PC-9 (cell line): ENCODE measurements at regions not wholly inside any gene's neighbourhood (a gene's known extent, or its start where the extent isn't known, plus 50 kb on each side); places are given as distances from the start of the nearest gene placed in this dataset.

Source experiments
- BruUV-seq: library from RNA; stranded (reverse); fragments of 400-500 nt; replicated peaks from 2 replicates; lab custom pipeline; 2021; lab: Mats Ljungman, UMichigan
- CTCF ChIA-PET: fragments of 300-600 bp; sonication (Branson Sonifier 250); formaldehyde crosslinking; loops from one replicate; lab custom pipeline; 2022; ENCODE audit warnings: antibody characterized with exemption; lab: Charles Lee
- POLR2A ChIA-PET: fragments of 300-600 bp; sonication (Branson Sonifier 250); formaldehyde crosslinking; loops from one replicate; lab custom pipeline; 2022; ENCODE audit warnings: antibody characterized with exemption; ENCODE audit not compliant: unreplicated experiment; lab: Charles Lee
- DNase-seq, 2 experiments: peaks; one replicate each; pipeline versions ENCODE4 v3.0.0 to v3.0.0-alpha.2; 2015 to 2022; ENCODE audit warnings: mixed read lengths in 1 of 2
- H2AFZ ChIP-seq: fragments of 200-600 bp; sonication (generic); 2 replicates; pipeline ENCODE4 v1.8.1; 2017; ENCODE audit warnings: antibody characterized with exemption
- H3F3A ChIP-seq: fragments of 200-600 bp; sonication (generic); 2 replicates; pipeline ENCODE4 v1.8.1; 2017; ENCODE audit warnings: antibody characterized with exemption, mild to moderate bottlenecking, low read depth; ENCODE audit not compliant: insufficient read depth
- H3K27ac ChIP-seq: fragments of 200-600 bp; sonication (generic); 2 replicates; pipeline ENCODE4 v1.6.1; 2016; ENCODE audit warnings: mixed run types
- H3K27me3 ChIP-seq: fragments of 200-600 bp; sonication (generic); 2 replicates; pipeline ENCODE4 v1.6.1; 2016; ENCODE audit warnings: low read depth, mixed run types; ENCODE audit not compliant: insufficient read depth
- H3K36me3 ChIP-seq: fragments of 200-600 bp; sonication (generic); 2 replicates; pipeline ENCODE4 v1.6.1; 2016; ENCODE audit warnings: low read depth, mixed run types
- H3K4me1 ChIP-seq: fragments of 200-600 bp; sonication (generic); replicated peaks from 2 replicates; pipeline ENCODE4 v1.6.1; 2016; ENCODE audit warnings: mixed run types; ENCODE audit not compliant: insufficient read depth
- H3K4me2 ChIP-seq: fragments of 200-600 bp; sonication (generic); 2 replicates; pipeline ENCODE4 v1.6.1; 2017; ENCODE audit warnings: mixed run types
- H3K4me3 ChIP-seq: fragments of 200-600 bp; sonication (generic); 2 replicates; pipeline ENCODE4 v1.6.1; 2016; ENCODE audit warnings: mixed run types
- H3K79me2 ChIP-seq: fragments of 200-600 bp; sonication (generic); 2 replicates; pipeline ENCODE4 v1.6.1; 2017; ENCODE audit warnings: low read depth, mixed run types
- H3K9me2 ChIP-seq: fragments of 200-600 bp; sonication (generic); 2 replicates; pipeline ENCODE4 v1.8.1; 2017; ENCODE audit warnings: mild to moderate bottlenecking; ENCODE audit not compliant: insufficient read depth
- H3K9me3 ChIP-seq: fragments of 200-600 bp; sonication (generic); 2 replicates; pipeline ENCODE4 v1.8.1; 2016; ENCODE audit warnings: low read depth; ENCODE audit not compliant: insufficient read depth
- H4K20me1 ChIP-seq: fragments of 200-600 bp; sonication (generic); 2 replicates; pipeline ENCODE4 v1.8.1; 2017; ENCODE audit not compliant: insufficient read depth
- EZH2 ChIP-seq: fragments of 200-600 bp; sonication (generic); IDR thresholded peaks from 2 replicates; pipeline ENCODE4 v1.8.0; 2017; ENCODE audit warnings: antibody characterized with exemption, low read depth
- intact Hi-C: fragments of 100-400 bp; cut with micrococcal nuclease; formaldehyde crosslinking; loops from one replicate; pipeline ENCODE4 v1.10.0; 2022; ENCODE audit not compliant: unreplicated experiment
- TF ChIP-seq, protein P1 (sequence below): fragments of 200-600 bp; sonication (generic); conservative IDR thresholded peaks from 2 replicates; pipeline ENCODE4 v1.6.1; 2017; ENCODE audit warnings: mixed run types, antibody characterized with exemption, mild to moderate bottlenecking, moderate library complexity

DNA sequence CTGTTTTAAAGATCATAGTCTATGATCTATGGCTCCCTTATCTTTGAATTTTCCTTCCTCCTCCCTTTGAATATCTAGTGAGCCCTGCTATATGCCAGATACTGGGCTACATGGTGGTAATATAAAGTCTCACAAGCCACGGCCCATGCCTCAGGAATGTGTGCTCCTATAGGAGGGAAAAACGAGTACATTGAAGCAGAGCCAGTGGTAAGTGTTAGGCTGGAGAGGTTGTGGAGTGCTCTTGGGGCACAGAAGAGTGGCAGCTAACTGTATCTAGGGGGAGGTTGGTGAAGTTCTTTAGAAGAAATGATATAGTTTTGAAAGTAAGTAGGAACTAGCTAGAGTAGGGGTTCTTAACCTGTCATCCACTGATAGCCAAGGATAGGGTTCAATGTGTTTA lies 105.8 kb upstream of the PMFBP1 start:
- Histone ChIP-seq H3K9me3 (no peaks in the 10 kb centered on the region), H3K79me2 (no peaks in the 10 kb centered on the region), H3K36me3 (no peaks in the 10 kb centered on the region), H3K4me1 (no peaks in the 10 kb centered on the region), H4K20me1 (no peaks in the 10 kb centered on the region), H3K27me3 (no peaks in the 10 kb centered on the region), H3K4me3 (no peak overlapping the region), H3K9me2 (no peaks in the 10 kb centered on the region), H3F3A (no peaks in the 10 kb centered on the region), H3K4me2 (no peak overlapping the region), H3K27ac (no peak overlapping the region), H2AFZ (no peak overlapping the region)
- intact Hi-C loops, result no loop called here
- POLR2A ChIA-PET, result interaction anchor here (0.7 kb wide), 1 partner anchor 9 kb away, joined by 3 read pairs; no protein-coding TSS in a partner anchor
- DNase-seq, result no peak
- BruUV-seq, result no TSS peak
- CTCF ChIA-PET, result no interaction called here
- TF ChIP-seq, protein P1, sequence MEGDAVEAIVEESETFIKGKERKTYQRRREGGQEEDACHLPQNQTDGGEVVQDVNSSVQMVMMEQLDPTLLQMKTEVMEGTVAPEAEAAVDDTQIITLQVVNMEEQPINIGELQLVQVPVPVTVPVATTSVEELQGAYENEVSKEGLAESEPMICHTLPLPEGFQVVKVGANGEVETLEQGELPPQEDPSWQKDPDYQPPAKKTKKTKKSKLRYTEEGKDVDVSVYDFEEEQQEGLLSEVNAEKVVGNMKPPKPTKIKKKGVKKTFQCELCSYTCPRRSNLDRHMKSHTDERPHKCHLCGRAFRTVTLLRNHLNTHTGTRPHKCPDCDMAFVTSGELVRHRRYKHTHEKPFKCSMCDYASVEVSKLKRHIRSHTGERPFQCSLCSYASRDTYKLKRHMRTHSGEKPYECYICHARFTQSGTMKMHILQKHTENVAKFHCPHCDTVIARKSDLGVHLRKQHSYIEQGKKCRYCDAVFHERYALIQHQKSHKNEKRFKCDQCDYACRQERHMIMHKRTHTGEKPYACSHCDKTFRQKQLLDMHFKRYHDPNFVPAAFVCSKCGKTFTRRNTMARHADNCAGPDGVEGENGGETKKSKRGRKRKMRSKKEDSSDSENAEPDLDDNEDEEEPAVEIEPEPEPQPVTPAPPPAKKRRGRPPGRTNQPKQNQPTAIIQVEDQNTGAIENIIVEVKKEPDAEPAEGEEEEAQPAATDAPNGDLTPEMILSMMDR, result no peak
- TF ChIP-seq EZH2, result no peak

DNA sequence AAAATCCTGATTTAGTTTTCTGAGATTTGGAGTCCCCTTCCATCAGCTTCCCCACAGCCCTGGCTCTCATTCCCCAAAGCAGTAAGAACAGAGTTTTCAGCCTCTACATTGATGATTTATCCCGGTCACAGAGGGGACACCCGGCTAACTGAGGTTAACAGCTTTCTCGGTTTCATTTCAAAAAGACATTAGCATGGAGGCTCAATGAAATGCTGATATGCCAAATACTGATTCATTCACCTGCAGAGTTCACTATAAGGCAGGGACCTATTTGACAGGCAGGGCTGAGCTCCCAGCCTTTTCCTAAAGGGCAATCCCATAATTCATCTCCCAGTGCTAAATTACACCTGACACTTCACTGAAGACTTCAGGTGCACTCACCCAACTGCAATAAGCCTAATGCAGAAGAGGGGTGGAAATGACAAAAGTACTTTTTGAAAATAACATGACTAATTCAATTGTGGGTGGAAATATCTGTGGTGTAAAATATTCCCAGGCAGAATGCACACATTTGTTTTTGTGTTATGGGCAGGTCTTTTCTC lies 99.8 kb upstream of the PMFBP1 start:
- BruUV-seq, result no TSS peak
- intact Hi-C loops, result no loop called here
- no peaks in the 10 kb centered on the region for H3K27me3 ChIP-seq

DNA sequence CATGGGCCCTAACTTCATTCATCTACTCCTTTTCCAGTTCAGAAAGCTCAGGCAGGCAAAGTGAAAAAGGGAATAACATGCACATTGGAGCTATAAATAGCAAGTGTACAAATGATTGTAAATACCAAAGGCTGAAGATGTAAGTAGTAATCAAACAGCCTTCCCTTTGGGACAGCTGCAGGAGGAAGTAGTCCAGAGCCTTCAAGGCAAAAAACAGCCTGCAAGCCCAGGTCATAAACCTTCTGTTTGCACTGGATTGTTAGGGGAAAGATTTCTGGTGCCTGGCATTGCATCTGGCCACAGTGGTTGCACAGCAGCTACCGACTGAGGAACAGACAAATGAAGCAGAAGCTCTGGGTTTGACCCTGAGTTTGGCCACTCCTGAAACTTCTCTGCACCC lies 98.6 kb upstream of the PMFBP1 start:
- Histone ChIP-seq H3K4me3 (no peak overlapping the region), H2AFZ (no peak overlapping the region), H4K20me1 (no peaks in the 10 kb centered on the region), H3K36me3 (no peaks in the 10 kb centered on the region), H3K4me2 (no peak overlapping the region), H3K9me3 (no peaks in the 10 kb centered on the region), H3F3A (no peaks in the 10 kb centered on the region), H3K27ac (no peak overlapping the region), H3K79me2 (no peaks in the 10 kb centered on the region), H3K4me1 (no peaks in the 10 kb centered on the region), H3K27me3 (no peaks in the 10 kb centered on the region), H3K9me2 (no peaks in the 10 kb centered on the region)
- no TSS peak for BruUV-seq
- intact Hi-C loops, result no loop called here
- ChIA-PET CTCF (no interaction called here), POLR2A (no interaction called here)
- no peak for TF ChIP-seq EZH2
- TF ChIP-seq, protein P1, result no peak
- no peak for DNase-seq

More for the DNA sequence above, 99.8 kb upstream of the PMFBP1 start:
- H3K9me2 ChIP-seq, result no peaks in the 10 kb centered on the region
- no peaks in the 10 kb centered on the region for H3F3A ChIP-seq
- TF ChIP-seq EZH2, result no peak
- TF ChIP-seq, protein P1, result no peak
- ChIA-PET POLR2A (no interaction called here), CTCF (no interaction called here)
- no peak for DNase-seq
- no peak overlapping the region for H3K4me2 ChIP-seq
- H3K4me1 ChIP-seq, result no peaks in the 10 kb centered on the region
- no peak overlapping the region for H2AFZ ChIP-seq
- no peaks in the 10 kb centered on the region for H3K36me3 ChIP-seq
- H3K27ac ChIP-seq, result no peak overlapping the region
- no peaks in the 10 kb centered on the region for H3K9me3 ChIP-seq
- H4K20me1 ChIP-seq, result no peaks in the 10 kb centered on the region
- H3K79me2 ChIP-seq, result no peaks in the 10 kb centered on the region
- H3K4me3 ChIP-seq, result no peak overlapping the region
